ENCODE measurements at regions not wholly inside any gene's neighbourhood (a gene's known extent, or its start where the extent isn't known, plus 50 kb on each side); places are given as distances from the start of the nearest gene placed in this dataset.

GRCh38 chr20:12404941-12405340, 487.2 kb downstream of the BTBD3 start:
- Histone ChIP-seq H3K27me3 (no peaks in the 10 kb centered on the region), H3K9me3 (peaks cover 0 to 39% (median 8%) of the 10 kb centered on the region in 4 donors), H3K4me1 (no peaks in the 10 kb centered on the region), H3K4me3 (no peak overlapping the region), H3K27ac (no peak overlapping the region), H3K36me3 (no peaks in the 10 kb centered on the region)
- TF ChIP-seq, protein P1, sequence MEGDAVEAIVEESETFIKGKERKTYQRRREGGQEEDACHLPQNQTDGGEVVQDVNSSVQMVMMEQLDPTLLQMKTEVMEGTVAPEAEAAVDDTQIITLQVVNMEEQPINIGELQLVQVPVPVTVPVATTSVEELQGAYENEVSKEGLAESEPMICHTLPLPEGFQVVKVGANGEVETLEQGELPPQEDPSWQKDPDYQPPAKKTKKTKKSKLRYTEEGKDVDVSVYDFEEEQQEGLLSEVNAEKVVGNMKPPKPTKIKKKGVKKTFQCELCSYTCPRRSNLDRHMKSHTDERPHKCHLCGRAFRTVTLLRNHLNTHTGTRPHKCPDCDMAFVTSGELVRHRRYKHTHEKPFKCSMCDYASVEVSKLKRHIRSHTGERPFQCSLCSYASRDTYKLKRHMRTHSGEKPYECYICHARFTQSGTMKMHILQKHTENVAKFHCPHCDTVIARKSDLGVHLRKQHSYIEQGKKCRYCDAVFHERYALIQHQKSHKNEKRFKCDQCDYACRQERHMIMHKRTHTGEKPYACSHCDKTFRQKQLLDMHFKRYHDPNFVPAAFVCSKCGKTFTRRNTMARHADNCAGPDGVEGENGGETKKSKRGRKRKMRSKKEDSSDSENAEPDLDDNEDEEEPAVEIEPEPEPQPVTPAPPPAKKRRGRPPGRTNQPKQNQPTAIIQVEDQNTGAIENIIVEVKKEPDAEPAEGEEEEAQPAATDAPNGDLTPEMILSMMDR (IDR thresholded peaks at IDR 0.05): no peak
- no peak for TF ChIP-seq EP300 (IDR thresholded peaks at IDR 0.05)
- no peak for TF ChIP-seq POLR2A (IDR thresholded peaks at IDR 0.05)
- no peak for DNase-seq (ENCODE audit: low spot score in 2 of 2)

DNA sequence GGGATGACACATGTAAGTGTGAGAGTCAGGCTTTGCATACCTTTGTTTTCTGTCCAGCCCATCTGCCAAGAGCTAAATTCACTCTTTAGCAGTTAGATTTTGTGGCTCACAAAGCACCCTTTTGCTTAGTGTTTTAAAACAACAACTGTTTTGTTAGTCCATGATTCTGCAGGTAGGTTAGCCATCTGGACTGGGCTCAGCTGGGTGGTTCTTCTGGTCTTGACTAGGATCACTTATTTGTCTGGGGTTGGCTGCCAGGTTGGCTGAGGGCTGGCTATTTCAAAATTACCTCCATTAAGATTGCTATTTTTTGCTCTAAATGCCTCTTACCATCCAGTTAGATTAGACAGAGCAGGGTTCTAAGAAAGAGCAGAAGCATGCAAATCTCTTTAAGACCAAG, 489.3 kb downstream of the BTBD3 start:
- Histone ChIP-seq H3K4me3 (no peak overlapping the region), H3K27ac (no peak overlapping the region), H3K27me3 (no peaks in the 10 kb centered on the region), H3K36me3 (no peaks in the 10 kb centered on the region), H3K9me3 (peaks cover 0 to 41% (median 8%) of the 10 kb centered on the region in 4 donors), H3K4me1 (no peaks in the 10 kb centered on the region)
- DNase-seq (ENCODE audit: low spot score in 2 of 2): no peak
- TF ChIP-seq, protein P1 (IDR thresholded peaks at IDR 0.05): no peak
- TF ChIP-seq EP300 (IDR thresholded peaks at IDR 0.05): no peak
- TF ChIP-seq POLR2A (IDR thresholded peaks at IDR 0.05): no peak

DNA sequence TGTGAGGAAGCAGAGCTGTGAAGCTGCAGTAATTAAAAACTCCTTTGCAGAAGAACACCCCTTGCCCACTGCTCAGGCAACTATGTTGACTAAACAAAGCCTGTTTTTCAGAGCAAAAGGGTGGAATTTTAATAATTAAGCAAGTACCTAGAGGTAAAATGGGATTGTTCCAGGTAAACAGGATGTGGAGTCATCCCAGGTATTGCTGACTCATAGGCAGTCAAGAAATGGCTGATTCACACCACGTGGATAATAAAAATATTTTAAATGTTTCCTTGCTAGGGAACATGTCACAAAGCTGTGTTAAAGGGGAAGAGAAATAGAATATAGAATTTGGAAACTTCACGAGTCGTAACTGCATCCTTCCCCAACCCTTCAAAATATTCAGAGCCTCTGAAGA, 491.8 kb downstream of the BTBD3 start:
- H3K27me3 ChIP-seq: no peaks in the 10 kb centered on the region
- no peak overlapping the region for H3K4me3 ChIP-seq
- no peak overlapping the region for H3K27ac ChIP-seq
- no peaks in the 10 kb centered on the region for H3K4me1 ChIP-seq
- no peak for DNase-seq (ENCODE audit: low spot score in 2 of 2)
- no peaks in the 10 kb centered on the region for H3K36me3 ChIP-seq
- WGBS, 2 donors: 65 to 85% methylated on average over 3 of the region's 3 CpGs
- H3K9me3 ChIP-seq: peaks cover 0 to 41% (median 8%) of the 10 kb centered on the region in 4 donors
- TF ChIP-seq EP300 (IDR thresholded peaks at IDR 0.05): no peak

- peaks cover 0 to 40% (median 8%) of the 10 kb centered on the region in 4 donors for H3K9me3 ChIP-seq
- no peak for DNase-seq (ENCODE audit: low spot score in 2 of 2)
- no peaks in the 10 kb centered on the region for H3K27me3 ChIP-seq
- no peaks in the 10 kb centered on the region for H3K36me3 ChIP-seq
- no peak overlapping the region for H3K4me3 ChIP-seq
- no peak overlapping the region for H3K27ac ChIP-seq
- H3K4me1 ChIP-seq: no peaks in the 10 kb centered on the region
- TF ChIP-seq POLR2A (IDR thresholded peaks at IDR 0.05) (no peak), EP300 (IDR thresholded peaks at IDR 0.05) (no peak)
- TF ChIP-seq, protein P1 (IDR thresholded peaks at IDR 0.05): no peak
Measured at GRCh38 chr20:12410783-12411182, 493.1 kb downstream of the BTBD3 start.

DNA sequence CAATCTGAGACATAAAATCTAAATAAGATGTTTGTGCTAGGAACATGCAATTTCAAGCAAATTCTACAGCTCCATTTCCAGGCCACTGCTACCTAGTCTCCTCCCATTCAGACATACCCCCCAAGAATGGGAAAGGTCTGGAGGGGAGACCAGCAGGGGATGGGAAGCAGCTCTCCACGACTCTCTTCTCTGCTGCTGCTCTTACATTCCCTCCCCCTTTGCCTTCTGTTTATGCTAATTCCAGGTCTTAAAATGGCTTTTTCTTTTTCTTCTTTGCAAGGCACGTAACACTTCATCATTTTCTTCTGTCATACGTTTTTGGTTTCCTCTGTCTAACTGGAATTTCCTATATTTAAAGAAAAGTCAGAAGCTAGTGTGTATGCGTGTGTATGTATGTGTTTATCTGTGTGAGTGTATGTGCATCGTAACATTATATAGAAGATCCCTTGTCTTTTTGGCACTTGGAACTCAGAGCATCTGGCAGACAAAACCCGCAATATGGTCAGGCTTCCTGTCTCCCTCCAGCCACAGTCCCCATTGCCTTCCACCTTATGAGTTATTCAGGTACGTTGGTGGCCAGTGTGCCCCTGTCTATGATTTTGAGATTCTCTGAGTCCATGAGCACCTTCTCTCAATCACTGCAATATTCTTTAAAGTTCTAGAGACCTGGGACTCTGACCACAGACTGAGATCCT, 493.7 kb downstream of the BTBD3 start:
- Histone ChIP-seq H3K27ac (no peak overlapping the region), H3K27me3 (no peaks in the 10 kb centered on the region), H3K4me1 (no peaks in the 10 kb centered on the region), H3K4me3 (no peak overlapping the region), H3K36me3 (no peaks in the 10 kb centered on the region), H3K9me3 (peaks cover 0 to 35% (median 8%) of the 10 kb centered on the region in 4 donors)
- WGBS, 2 donors: 72 to 77% methylated on average over 7 of the region's 7 CpGs
- TF ChIP-seq, protein P1 (IDR thresholded peaks at IDR 0.05): no peak
- DNase-seq (ENCODE audit: low spot score in 2 of 2): no peak

- WGBS, 2 donors: 53 to 65% methylated on average over 1 of the region's 1 CpG
- Histone ChIP-seq H3K27me3 (no peaks in the 10 kb centered on the region), H3K4me3 (no peak overlapping the region), H3K4me1 (no peaks in the 10 kb centered on the region), H3K9me3 (peaks cover 0 to 18% (median 4%) of the 10 kb centered on the region in 4 donors), H3K27ac (no peak overlapping the region), H3K36me3 (no peaks in the 10 kb centered on the region)
- TF ChIP-seq, protein P1 (IDR thresholded peaks at IDR 0.05): no peak
- TF ChIP-seq POLR2A (IDR thresholded peaks at IDR 0.05): no peak
- TF ChIP-seq EP300 (IDR thresholded peaks at IDR 0.05): no peak
- DNase-seq (ENCODE audit: low spot score in 2 of 2): no peak
Measured at GRCh38 chr20:12413116-12413515, 495.4 kb downstream of the BTBD3 start.

Data from tibial nerve (tissue), 4 donors.